Adrenal gland (tissue), 9 donors: ENCODE measurements at regions not wholly inside any gene's neighbourhood (a gene's known extent, or its start where the extent isn't known, plus 50 kb on each side); places are given as distances from the start of the nearest gene placed in this dataset.
"Not testable (repeated sequence)": the region's sequence is repeated elsewhere in the genome, so short reads cannot be mapped to it uniquely, and the experiment has no call there.

Source experiments
- DNase-seq, 7 donors: peaks; one replicate each; pipeline ENCODE4 v3.0.0-alpha.2; 2019 to 2020
- H3K27ac ChIP-seq, 5 donors: fragments of 200-600 bp; sonication (generic) in 4 of 5; 1 replicate in 3 of 5; 2 replicates in 2 of 5; pipeline versions ENCODE4 v1.5.1 to v1.8.0; 2016 to 2020; ENCODE audit warnings: mild to moderate bottlenecking in 1 of 5
- H3K27me3 ChIP-seq: fragments of 200-600 bp; 2 replicates; pipeline ENCODE4 v1.8.0; 2021
- H3K36me3 ChIP-seq, 2 donors: fragments of 200-600 bp; replicated peaks in 1 of 2; 1 replicate in 1 of 2; 2 replicates in 1 of 2; pipeline versions ENCODE4 v1.5.1 to v1.8.0; 2018 to 2022
- H3K4me1 ChIP-seq, 2 donors: fragments of 200-600 bp; replicated peaks in 1 of 2; 1 replicate in 1 of 2; 2 replicates in 1 of 2; pipeline versions ENCODE4 v1.5.1 to v1.8.0; 2018 to 2021
- H3K4me3 ChIP-seq, 4 donors: fragments of 200-600 bp; sonication (generic) in 3 of 4; one replicate each; pipeline ENCODE4 v1.5.1; 2016 to 2018
- H3K9me3 ChIP-seq, 3 donors: fragments of 200-600 bp; sonication (generic) in 1 of 3; replicated peaks in 1 of 3; 1 replicate in 2 of 3; 2 replicates in 1 of 3; pipeline versions ENCODE4 v1.5.1 to v1.8.0; 2016 to 2021
- CTCF ChIP-seq, 6 experiments: fragments of 450-650 bp in 4 of 6; fragments of 200-600 bp in 2 of 6; sonication (generic) in 1 of 6; IDR thresholded peaks; 1 replicate in 5 of 6; 2 replicates in 1 of 6; pipeline versions ENCODE4 v1.5.1 to v1.8.0; 2016 to 2021; ENCODE audit warnings: antibody characterized with exemption in 6 of 6, mild to moderate bottlenecking in 2 of 6, moderate library complexity in 1 of 6
- POLR2A ChIP-seq, 2 donors: fragments of 450-650 bp; IDR thresholded peaks; one replicate each; pipeline ENCODE4 v1.6.1; 2017; ENCODE audit warnings: antibody characterized with exemption in 2 of 2, mild to moderate bottlenecking in 2 of 2, moderate library complexity in 1 of 2
- WGBS, 4 donors: extraction: QIAGEN DNeasy Blood & Tissue Kit in 2 of 4; methylation state at CpG; one replicate each; pipeline versions ENCODE4 v1.1.5 to v1.1.7; 2013 to 2017; 5-methylcytosine and 5-hydroxymethylcytosine counted together
- intact Hi-C, 2 donors: fragments of 100-400 bp; cut with DNase I; formaldehyde crosslinking; loops; one replicate each; pipeline versions ENCODE4 v1.14.1 to v1.15.0; 2022 to 2023
- donor health status: healthy with polysubstance abuse.
- donor health status: Bipolar disorder and iron deficiency.
- donor health status: DM: yes; HTN: yes; CAD: no.
- donor health status: DM: no; HTN: no; CAD: no.
- donor health status: DM: no; HTN: no; CAD: no.

- H3K27ac ChIP-seq, H3K9me3 ChIP-seq, H3K36me3 ChIP-seq, intact Hi-C loops, H3K4me3 ChIP-seq, H3K4me1 ChIP-seq, H3K27me3 ChIP-seq: not testable (repeated sequence)
- WGBS, 4 donors: 74 to 93% (median 78%) methylated on average over 22 to 39 of the region's 39 CpGs
- peak in 4 of 7 donors; percentile 8 to 54 (median 22) for DNase-seq
These were observed 190.7 kb upstream of the VIPR2 start for GRCh38 chr7:159335181-159335926.

- H3K4me3 ChIP-seq, H3K27ac ChIP-seq, DNase-seq, H3K36me3 ChIP-seq, intact Hi-C loops, H3K9me3 ChIP-seq, H3K27me3 ChIP-seq, H3K4me1 ChIP-seq: not testable (repeated sequence)
- 76 to 96% (median 84%) methylated on average over 1 of the region's 1 CpG for WGBS, 4 donors
These were observed 188.3 kb upstream of the VIPR2 start for GRCh38 chr7:159332854-159333479.

GRCh38 chr7:159331462-159331861, 186.8 kb upstream of the VIPR2 start:
- no peaks in the 10 kb centered on the region for H3K36me3 ChIP-seq
- intact Hi-C loops: no loop called here
- WGBS, 4 donors: 45 to 66% (median 54%) methylated on average over 2 of the region's 2 CpGs

GRCh38 chr7:159329818-159330378, 185.2 kb upstream of the VIPR2 start:
- Histone ChIP-seq H3K4me3 (no peak overlapping the region), H3K36me3 (no peaks in the 10 kb centered on the region), H3K27ac (no peak overlapping the region), H3K4me1 (no peaks in the 10 kb centered on the region), H3K27me3 (no peaks in the 10 kb centered on the region), H3K9me3 (no peaks in the 10 kb centered on the region)
- intact Hi-C loops: no loop called here
- TF ChIP-seq CTCF (IDR thresholded peaks at IDR 0.05): no peak
- no peak for DNase-seq

More at GRCh38 chr7:159331462-159331861, 186.8 kb upstream of the VIPR2 start:
- H3K9me3 ChIP-seq: no peaks in the 10 kb centered on the region
- H3K27ac ChIP-seq: no peak overlapping the region
- no peak overlapping the region for H3K4me3 ChIP-seq
- TF ChIP-seq CTCF (IDR thresholded peaks at IDR 0.05): no peak
- TF ChIP-seq POLR2A (IDR thresholded peaks at IDR 0.05): no peak
- DNase-seq: no peak
- no peaks in the 10 kb centered on the region for H3K4me1 ChIP-seq
- no peaks in the 10 kb centered on the region for H3K27me3 ChIP-seq

- Histone ChIP-seq H3K4me1 (no peaks in the 10 kb centered on the region), H3K36me3 (no peaks in the 10 kb centered on the region), H3K27ac (no peak overlapping the region), H3K27me3 (no peaks in the 10 kb centered on the region), H3K4me3 (no peak overlapping the region), H3K9me3 (no peaks in the 10 kb centered on the region)
- DNase-seq: no peak
- TF ChIP-seq POLR2A (IDR thresholded peaks at IDR 0.05) (no peak), CTCF (IDR thresholded peaks at IDR 0.05) (no peak)
- intact Hi-C loops: no loop called here
These were observed 183.4 kb upstream of the VIPR2 start for GRCh38 chr7:159328096-159328495.
